LNCAP (cell line): ENCODE measurements at regions not wholly inside any gene's neighbourhood (a gene's known extent, or its start where the extent isn't known, plus 50 kb on each side); places are given as distances from the start of the nearest gene placed in this dataset.

Experiments used
- CTCF ChIP-seq: fragments of 450-650 bp; IDR thresholded peaks from 2 replicates; pipeline ENCODE4 v1.5.1; 2017; ENCODE audit warnings: mild to moderate bottlenecking

DNA sequence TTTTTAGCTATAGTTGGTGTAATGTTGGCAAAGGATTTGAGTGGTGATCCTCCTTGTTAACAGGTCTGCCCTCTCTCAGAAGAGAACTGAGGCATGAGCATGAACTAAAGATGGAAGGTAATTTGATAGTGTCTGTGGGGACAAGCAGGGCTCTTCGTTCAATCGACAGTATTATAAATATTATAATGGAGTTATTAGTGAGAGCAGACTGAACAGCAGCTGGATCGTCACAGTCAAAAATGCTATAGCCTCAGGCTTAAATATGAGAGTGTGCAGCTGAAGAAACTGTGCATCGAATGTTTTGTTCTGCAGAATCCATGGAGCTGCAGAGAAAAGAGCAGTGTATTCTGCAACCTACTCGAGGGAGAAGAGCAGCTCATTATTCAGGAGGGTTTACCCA is 757.3 kb downstream of the DNAH5 start:
- no peak for TF ChIP-seq CTCF

GRCh38 chr5:13186177-13186576 is 758.3 kb downstream of the DNAH5 start:
- no peak for TF ChIP-seq CTCF

DNA sequence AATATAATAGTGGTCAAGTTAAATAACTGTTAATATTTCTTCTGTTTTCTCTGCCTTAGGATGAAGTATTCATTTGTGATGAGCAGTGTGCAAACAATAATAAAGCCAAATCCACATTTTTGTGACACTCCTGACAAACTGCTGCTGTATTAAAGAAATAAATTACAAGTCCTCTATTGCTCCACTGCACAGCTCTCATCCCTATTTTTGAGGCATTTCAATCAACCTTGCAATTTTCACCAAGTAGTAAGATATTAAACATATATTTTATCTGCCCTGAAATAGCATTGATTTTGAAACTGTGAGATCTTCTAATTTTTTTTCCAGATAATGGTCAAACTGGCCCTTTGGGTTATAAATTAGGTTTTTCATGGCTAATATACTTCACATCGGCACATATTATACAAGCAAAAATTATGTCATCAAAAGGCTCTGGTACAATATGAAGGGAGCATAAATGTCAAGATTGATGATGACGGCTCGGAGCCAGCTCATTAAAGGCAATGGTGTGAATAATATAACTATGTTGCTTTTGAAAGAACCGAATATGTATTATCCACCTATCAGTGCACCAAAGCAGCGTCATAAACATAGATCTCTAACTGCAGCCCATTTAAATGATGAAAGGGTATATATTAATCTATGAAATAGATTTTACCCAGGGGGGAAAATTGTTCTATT is 764.9 kb downstream of the DNAH5 start:
- no peak for TF ChIP-seq CTCF

DNA sequence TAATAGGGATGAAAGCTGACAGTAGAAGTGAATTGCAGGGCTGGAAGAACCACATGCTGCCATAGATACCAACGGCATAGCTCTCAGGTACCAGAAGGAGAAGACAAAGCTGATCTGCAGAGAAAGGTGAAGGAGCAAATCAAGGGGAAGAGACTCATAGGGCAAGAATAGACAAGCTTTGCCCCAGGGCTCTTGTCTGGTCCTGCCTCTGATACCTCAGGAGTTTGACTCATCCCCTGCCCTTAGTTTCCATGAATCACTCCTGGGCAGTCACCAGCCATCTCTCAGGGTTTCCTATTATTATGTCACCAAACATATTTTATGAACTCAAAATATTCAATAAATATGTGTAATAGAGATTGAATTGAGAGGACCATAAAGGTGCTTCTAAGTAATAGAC is 800.9 kb downstream of the DNAH5 start:
- TF ChIP-seq CTCF, result no peak

GRCh38 chr5:13143214-13143613 is 801.3 kb downstream of the DNAH5 start:
- no peak for TF ChIP-seq CTCF

GRCh38 chr5:13133951-13134350 is 810.5 kb downstream of the DNAH5 start:
- no peak for TF ChIP-seq CTCF

DNA sequence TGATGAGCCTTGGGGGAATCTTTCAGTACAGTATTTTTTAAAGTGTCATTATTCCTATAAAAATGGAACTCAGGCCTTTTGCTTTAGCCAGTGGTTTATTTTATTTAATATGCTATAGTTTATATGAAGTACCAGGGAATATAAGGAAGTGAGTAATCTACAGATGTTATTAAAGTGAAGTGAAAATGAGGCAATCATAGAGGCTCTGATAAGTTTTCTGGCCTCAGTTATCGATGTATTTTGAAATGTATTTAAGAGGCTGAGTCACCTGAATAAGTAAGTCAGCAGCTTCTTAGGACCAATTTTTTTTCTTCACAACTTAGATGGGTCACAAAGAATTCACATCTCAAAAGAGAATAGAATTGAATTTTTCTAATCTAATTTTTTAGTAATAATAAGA is 829.0 kb downstream of the DNAH5 start:
- TF ChIP-seq CTCF, result no peak

GRCh38 chr5:13108265-13108664 is 836.2 kb downstream of the DNAH5 start:
- TF ChIP-seq CTCF, result no peak
